A673 (cell line): ENCODE measurements at regions not wholly inside any gene's neighbourhood (a gene's known extent, or its start where the extent isn't known, plus 50 kb on each side); places are given as distances from the start of the nearest gene placed in this dataset.

Experiments used
- BruUV-seq: library from RNA; stranded (reverse); fragments of 400-500 nt; replicated peaks from 2 replicates; lab custom pipeline; 2021; lab: Mats Ljungman, UMichigan
- CTCF ChIA-PET: fragments of 300-600 bp; sonication (Branson Sonifier 250); formaldehyde crosslinking; loops from one replicate; lab custom pipeline; 2022; ENCODE audit warnings: antibody characterized with exemption; lab: Charles Lee
- POLR2A ChIA-PET: fragments of 300-600 bp; sonication (Branson Sonifier 250); formaldehyde crosslinking; loops from one replicate; lab custom pipeline; 2022; ENCODE audit warnings: antibody characterized with exemption; ENCODE audit not compliant: low non-redundant PET; lab: Charles Lee
- DNase-seq: peaks from one replicate; pipeline ENCODE4 v3.0.0-alpha.2; 2015; ENCODE audit warnings: low spot score
- H3K27ac ChIP-seq: fragments of 200-600 bp; sonication (generic); 2 replicates; pipeline ENCODE4 v1.5.1; 2016; ENCODE audit warnings: mixed run types, low read depth, mild to moderate bottlenecking, mixed read lengths, antibody characterized with exemption, low read length; ENCODE audit not compliant: poor library complexity, severe bottlenecking
- H3K27me3 ChIP-seq: fragments of 200-600 bp; sonication (generic); replicated peaks from 2 replicates; pipeline ENCODE4 v1.6.1; 2017; ENCODE audit warnings: mixed run types, low read depth, mild to moderate bottlenecking, mixed read lengths, antibody characterized with exemption, low read length; ENCODE audit not compliant: insufficient read depth, poor library complexity
- H3K36me3 ChIP-seq: fragments of 200-600 bp; sonication (generic); 2 replicates; pipeline ENCODE4 v1.6.1; 2016; ENCODE audit warnings: mixed run types, mild to moderate bottlenecking, mixed read lengths, antibody characterized with exemption, low read length; ENCODE audit not compliant: insufficient read depth, poor library complexity, severe bottlenecking
- H3K4me1 ChIP-seq: fragments of 200-600 bp; sonication (generic); 2 replicates; pipeline ENCODE4 v1.6.1; 2017; ENCODE audit warnings: mixed run types, mild to moderate bottlenecking, mixed read lengths, antibody characterized with exemption, low read length; ENCODE audit not compliant: insufficient read depth, poor library complexity, severe bottlenecking
- H3K4me3 ChIP-seq: fragments of 200-600 bp; sonication (generic); 2 replicates; pipeline ENCODE4 v1.5.1; 2016; ENCODE audit warnings: low read depth, mixed run types, mild to moderate bottlenecking, mixed read lengths, low read length; ENCODE audit not compliant: poor library complexity, severe bottlenecking
- H3K9me3 ChIP-seq: fragments of 200-600 bp; sonication (generic); 2 replicates; pipeline ENCODE4 v1.6.1; 2016; ENCODE audit warnings: mixed run types, low read depth, mild to moderate bottlenecking, mixed read lengths, antibody characterized with exemption, low read length; ENCODE audit not compliant: poor library complexity, severe bottlenecking
- CTCF ChIP-seq: fragments of 300-800, 200-600 bp; sonication (generic); conservative IDR thresholded peaks from 2 replicates; pipeline ENCODE4 v1.5.1; 2017; ENCODE audit warnings: low read depth, mild to moderate bottlenecking, antibody characterized with exemption, low read length, moderate library complexity, mixed read lengths
- EZH2 ChIP-seq: fragments of 200-600 bp; sonication (generic); IDR thresholded peaks from 2 replicates; pipeline ENCODE4 v1.6.1; 2017; ENCODE audit warnings: borderline replicate concordance, low read depth, mild to moderate bottlenecking, mixed read lengths, antibody characterized with exemption, low read length; ENCODE audit not compliant: poor library complexity, severe bottlenecking
- intact Hi-C: fragments of 100-400 bp; cut with micrococcal nuclease; formaldehyde crosslinking; loops from one replicate; pipeline ENCODE4 v1.10.0; 2022; ENCODE audit not compliant: unreplicated experiment

- H3K27me3 ChIP-seq = no peaks in the 10 kb centered on the region
- TF ChIP-seq CTCF (no peak), EZH2 (no peak)
- H3K4me1 ChIP-seq = no peaks in the 10 kb centered on the region
- no peak overlapping the region for H3K4me3 ChIP-seq
- BruUV-seq = no TSS peak
- DNase-seq = no peak
- no peak overlapping the region for H3K27ac ChIP-seq
- ChIA-PET POLR2A (no interaction called here), CTCF (no interaction called here)
- H3K9me3 ChIP-seq = no peaks in the 10 kb centered on the region
- H3K36me3 ChIP-seq = no peaks in the 10 kb centered on the region
- intact Hi-C loops = no loop called here
Measured at GRCh38 chr3:160069986-160070385, 81.4 kb downstream of the IL12A start.

- TF ChIP-seq EZH2 = no peak
- TF ChIP-seq CTCF = no peak
- Histone ChIP-seq H3K36me3 (no peaks in the 10 kb centered on the region), H3K4me3 (no peak overlapping the region), H3K27me3 (no peaks in the 10 kb centered on the region), H3K27ac (no peak overlapping the region), H3K9me3 (no peaks in the 10 kb centered on the region), H3K4me1 (no peaks in the 10 kb centered on the region)
- BruUV-seq = no TSS peak
- intact Hi-C loops = no loop called here
- POLR2A ChIA-PET = no interaction called here
- no peak for DNase-seq
- CTCF ChIA-PET = no interaction called here
Measured at GRCh38 chr3:160076519-160076918, 87.9 kb downstream of the IL12A start.

- no peaks in the 10 kb centered on the region for H3K9me3 ChIP-seq
- ChIA-PET POLR2A (no interaction called here), CTCF (no interaction called here)
- no peaks in the 10 kb centered on the region for H3K4me1 ChIP-seq
- intact Hi-C loops = no loop called here
- BruUV-seq = no TSS peak
- H3K4me3 ChIP-seq = no peak overlapping the region
- no peak for DNase-seq
- no peaks in the 10 kb centered on the region for H3K36me3 ChIP-seq
- no peaks in the 10 kb centered on the region for H3K27me3 ChIP-seq
- H3K27ac ChIP-seq = no peak overlapping the region
- no peak for TF ChIP-seq EZH2
- TF ChIP-seq CTCF = no peak
Measured at GRCh38 chr3:160078533-160078932, 89.9 kb downstream of the IL12A start.
